ENCODE measurements at regions not wholly inside any gene's neighbourhood (a gene's known extent, or its start where the extent isn't known, plus 50 kb on each side); places are given as distances from the start of the nearest gene placed in this dataset.

- Mint-ChIP-seq H3K4me1 (peaks cover 83% of the 10 kb centered on the region), H3K27ac (peak overlapping the region; percentile 40), H3K9me3 (peaks cover 2% of the 10 kb centered on the region), H3K27me3 (ENCODE audit: insufficient read depth, low read depth) (no peaks in the 10 kb centered on the region), H3K4me3 (no peak overlapping the region), H3K36me3 (no peaks in the 10 kb centered on the region)
- Histone ChIP-seq H3K27ac (no peak overlapping the region), H3K9me3 (ENCODE audit: low read depth) (no peaks in the 10 kb centered on the region), H3K4me3 (no peak overlapping the region), H3K4me1 (peaks cover 9% of the 10 kb centered on the region), H3K9ac (no peak overlapping the region), H4K20me1 (ENCODE audit: low read depth) (no peaks in the 10 kb centered on the region), H3K36me3 (no peaks in the 10 kb centered on the region), H3K4me2 (no peak overlapping the region), H3F3A (ENCODE audit: low read depth) (no peaks in the 10 kb centered on the region), H2AFZ (replicated peaks) (no peak overlapping the region), H3K79me2 (ENCODE audit: low read depth) (no peaks in the 10 kb centered on the region), H3K27me3 (no peaks in the 10 kb centered on the region)
- no peak for TF ChIP-seq EZH2phosphoT487 (IDR thresholded peaks at IDR 0.05)
- no peak for TF ChIP-seq CTCF (IDR thresholded peaks at IDR 0.05)
- no peak for TF ChIP-seq EZH2 (IDR thresholded peaks at IDR 0.05)
- DNase-seq (ENCODE audit: low spot score), result peak; percentile 19
These were observed 107.3 kb upstream of the CCDC196 start for GRCh38 chr14:66378712-66379505.

DNA sequence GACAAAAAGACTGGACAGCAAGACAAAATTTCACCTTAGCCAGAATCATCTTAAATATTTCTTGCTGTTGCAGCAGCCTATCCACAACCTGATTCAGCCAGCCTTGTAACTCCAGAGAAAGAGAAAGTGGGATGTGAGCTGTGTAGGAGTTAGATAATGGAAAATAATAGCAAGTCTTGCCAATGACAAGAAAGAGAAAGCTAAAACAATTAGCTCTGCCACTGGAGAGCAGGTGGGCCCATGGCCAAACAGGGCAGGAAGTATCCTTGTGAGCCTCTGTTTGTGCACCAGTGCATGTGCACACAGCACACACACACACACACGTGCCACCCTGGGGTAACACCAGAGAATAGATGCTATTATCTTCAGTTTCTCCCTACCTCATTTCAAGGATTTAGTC lies 106.0 kb upstream of the CCDC196 start:
- H2AFZ ChIP-seq (replicated peaks), result no peak overlapping the region
- no peaks in the 10 kb centered on the region for H3F3A ChIP-seq (ENCODE audit: low read depth)
- Mint-ChIP-seq H3K4me3 (no peak overlapping the region), H3K36me3 (no peaks in the 10 kb centered on the region), H3K27ac (no peak overlapping the region), H3K4me1 (peaks cover 75% of the 10 kb centered on the region), H3K9me3 (no peaks in the 10 kb centered on the region), H3K27me3 (ENCODE audit: insufficient read depth, low read depth) (no peaks in the 10 kb centered on the region)
- H3K4me3 ChIP-seq, result no peak overlapping the region
- no peaks in the 10 kb centered on the region for H3K27me3 ChIP-seq
- no peaks in the 10 kb centered on the region for H3K9me3 ChIP-seq (ENCODE audit: low read depth)
- TF ChIP-seq EZH2phosphoT487 (IDR thresholded peaks at IDR 0.05) (no peak), EZH2 (IDR thresholded peaks at IDR 0.05) (no peak), CTCF (IDR thresholded peaks at IDR 0.05) (no peak)
- H3K79me2 ChIP-seq (ENCODE audit: low read depth), result no peaks in the 10 kb centered on the region
- no peak overlapping the region for H3K27ac ChIP-seq
- no peaks in the 10 kb centered on the region for H4K20me1 ChIP-seq (ENCODE audit: low read depth)
- no peak for DNase-seq (ENCODE audit: low spot score)
- peaks cover 9% of the 10 kb centered on the region for H3K4me1 ChIP-seq
- H3K4me2 ChIP-seq, result no peak overlapping the region
- H3K9ac ChIP-seq, result no peak overlapping the region
- H3K36me3 ChIP-seq, result no peaks in the 10 kb centered on the region

DNA sequence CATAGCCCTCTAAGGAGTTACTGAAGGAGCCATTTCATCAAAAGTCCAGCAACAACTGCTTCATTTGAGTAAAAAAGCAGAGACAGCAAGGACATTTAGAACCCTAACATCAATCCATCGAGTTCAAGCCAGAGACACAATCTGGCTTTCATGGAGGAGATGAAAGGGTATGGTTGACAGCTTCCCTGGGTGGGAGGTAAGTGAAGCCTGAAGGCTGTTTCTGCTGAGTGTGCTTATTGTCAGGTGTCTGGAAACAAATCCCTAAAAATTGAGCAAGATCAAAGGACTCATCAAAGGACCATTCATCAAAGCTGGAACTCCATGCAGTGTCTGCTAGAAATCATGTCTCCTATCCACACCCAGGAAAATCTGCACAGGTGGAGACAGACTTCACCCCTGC lies 104.4 kb upstream of the CCDC196 start:
- Histone ChIP-seq H3K9ac (no peak overlapping the region), H3K27ac (no peak overlapping the region), H4K20me1 (ENCODE audit: low read depth) (no peaks in the 10 kb centered on the region), H3K9me3 (ENCODE audit: low read depth) (no peaks in the 10 kb centered on the region), H3K4me1 (peaks cover 9% of the 10 kb centered on the region), H3K36me3 (no peaks in the 10 kb centered on the region), H3K79me2 (ENCODE audit: low read depth) (no peaks in the 10 kb centered on the region), H3K27me3 (no peaks in the 10 kb centered on the region), H3F3A (ENCODE audit: low read depth) (no peaks in the 10 kb centered on the region), H3K4me3 (no peak overlapping the region), H3K4me2 (no peak overlapping the region), H2AFZ (replicated peaks) (no peak overlapping the region)
- Mint-ChIP-seq H3K4me3 (no peak overlapping the region), H3K4me1 (peaks cover 73% of the 10 kb centered on the region), H3K9me3 (no peaks in the 10 kb centered on the region), H3K36me3 (no peaks in the 10 kb centered on the region), H3K27me3 (ENCODE audit: insufficient read depth, low read depth) (no peaks in the 10 kb centered on the region), H3K27ac (no peak overlapping the region)
- TF ChIP-seq EZH2 (IDR thresholded peaks at IDR 0.05) (no peak), EZH2phosphoT487 (IDR thresholded peaks at IDR 0.05) (no peak), CTCF (IDR thresholded peaks at IDR 0.05) (no peak)
- no peak for DNase-seq (ENCODE audit: low spot score)

Data from neural progenitor cell (in vitro differentiated cells).